ENCODE measurements at regions not wholly inside any gene's neighbourhood (a gene's known extent, or its start where the extent isn't known, plus 50 kb on each side); places are given as distances from the start of the nearest gene placed in this dataset.

DNA sequence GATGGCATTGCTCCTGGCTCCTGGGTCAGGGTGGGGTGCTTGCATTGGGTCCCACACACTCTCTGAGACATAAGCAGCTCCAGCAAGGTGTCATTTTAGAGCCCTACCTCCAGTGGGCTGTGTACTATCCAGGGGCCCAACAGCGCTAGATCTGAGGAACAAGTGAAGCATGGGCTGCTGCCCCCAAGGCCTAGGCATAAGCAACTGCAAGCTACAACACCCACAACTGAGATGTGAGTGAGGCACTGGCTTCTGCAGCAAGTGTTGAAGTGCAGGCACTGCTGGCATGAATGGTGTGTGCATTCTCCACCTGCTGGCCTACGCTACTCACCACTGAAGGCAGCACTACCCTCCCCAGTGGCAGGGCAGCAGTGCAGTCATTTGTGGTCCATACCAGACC, 81.0 kb upstream of the STK39 start:
- TF ChIP-seq, protein P1, sequence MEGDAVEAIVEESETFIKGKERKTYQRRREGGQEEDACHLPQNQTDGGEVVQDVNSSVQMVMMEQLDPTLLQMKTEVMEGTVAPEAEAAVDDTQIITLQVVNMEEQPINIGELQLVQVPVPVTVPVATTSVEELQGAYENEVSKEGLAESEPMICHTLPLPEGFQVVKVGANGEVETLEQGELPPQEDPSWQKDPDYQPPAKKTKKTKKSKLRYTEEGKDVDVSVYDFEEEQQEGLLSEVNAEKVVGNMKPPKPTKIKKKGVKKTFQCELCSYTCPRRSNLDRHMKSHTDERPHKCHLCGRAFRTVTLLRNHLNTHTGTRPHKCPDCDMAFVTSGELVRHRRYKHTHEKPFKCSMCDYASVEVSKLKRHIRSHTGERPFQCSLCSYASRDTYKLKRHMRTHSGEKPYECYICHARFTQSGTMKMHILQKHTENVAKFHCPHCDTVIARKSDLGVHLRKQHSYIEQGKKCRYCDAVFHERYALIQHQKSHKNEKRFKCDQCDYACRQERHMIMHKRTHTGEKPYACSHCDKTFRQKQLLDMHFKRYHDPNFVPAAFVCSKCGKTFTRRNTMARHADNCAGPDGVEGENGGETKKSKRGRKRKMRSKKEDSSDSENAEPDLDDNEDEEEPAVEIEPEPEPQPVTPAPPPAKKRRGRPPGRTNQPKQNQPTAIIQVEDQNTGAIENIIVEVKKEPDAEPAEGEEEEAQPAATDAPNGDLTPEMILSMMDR (IDR thresholded peaks at IDR 0.05), result no peak
- TF ChIP-seq, protein P2, sequence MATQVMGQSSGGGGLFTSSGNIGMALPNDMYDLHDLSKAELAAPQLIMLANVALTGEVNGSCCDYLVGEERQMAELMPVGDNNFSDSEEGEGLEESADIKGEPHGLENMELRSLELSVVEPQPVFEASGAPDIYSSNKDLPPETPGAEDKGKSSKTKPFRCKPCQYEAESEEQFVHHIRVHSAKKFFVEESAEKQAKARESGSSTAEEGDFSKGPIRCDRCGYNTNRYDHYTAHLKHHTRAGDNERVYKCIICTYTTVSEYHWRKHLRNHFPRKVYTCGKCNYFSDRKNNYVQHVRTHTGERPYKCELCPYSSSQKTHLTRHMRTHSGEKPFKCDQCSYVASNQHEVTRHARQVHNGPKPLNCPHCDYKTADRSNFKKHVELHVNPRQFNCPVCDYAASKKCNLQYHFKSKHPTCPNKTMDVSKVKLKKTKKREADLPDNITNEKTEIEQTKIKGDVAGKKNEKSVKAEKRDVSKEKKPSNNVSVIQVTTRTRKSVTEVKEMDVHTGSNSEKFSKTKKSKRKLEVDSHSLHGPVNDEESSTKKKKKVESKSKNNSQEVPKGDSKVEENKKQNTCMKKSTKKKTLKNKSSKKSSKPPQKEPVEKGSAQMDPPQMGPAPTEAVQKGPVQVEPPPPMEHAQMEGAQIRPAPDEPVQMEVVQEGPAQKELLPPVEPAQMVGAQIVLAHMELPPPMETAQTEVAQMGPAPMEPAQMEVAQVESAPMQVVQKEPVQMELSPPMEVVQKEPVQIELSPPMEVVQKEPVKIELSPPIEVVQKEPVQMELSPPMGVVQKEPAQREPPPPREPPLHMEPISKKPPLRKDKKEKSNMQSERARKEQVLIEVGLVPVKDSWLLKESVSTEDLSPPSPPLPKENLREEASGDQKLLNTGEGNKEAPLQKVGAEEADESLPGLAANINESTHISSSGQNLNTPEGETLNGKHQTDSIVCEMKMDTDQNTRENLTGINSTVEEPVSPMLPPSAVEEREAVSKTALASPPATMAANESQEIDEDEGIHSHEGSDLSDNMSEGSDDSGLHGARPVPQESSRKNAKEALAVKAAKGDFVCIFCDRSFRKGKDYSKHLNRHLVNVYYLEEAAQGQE (IDR thresholded peaks at IDR 0.05; ENCODE audit: insufficient read depth in 1 of 2, low read depth in 2 of 2, low read length in 1 of 2), result no peak

Measured in Panc1 (cell line).